Lung (tissue), 11 donors: ENCODE measurements at regions not wholly inside any gene's neighbourhood (a gene's known extent, or its start where the extent isn't known, plus 50 kb on each side); places are given as distances from the start of the nearest gene placed in this dataset.
A peak's percentile ranks its signal among the peaks of the same experiment; 100 is the strongest.

Experiments used
- ATAC-seq: fragments of 200-7000 bp; cut with Tn5 transposase; one replicate; pipeline ENCODE4 v1.9.1; 2020; ENCODE audit warnings: moderate number of reproducible peaks; ENCODE audit not compliant: insufficient read depth, low FRiP score
- DNase-seq, 3 donors: peaks; one replicate each; pipeline ENCODE4 v3.0.0-alpha.2; 2013 to 2017
- H3K27ac ChIP-seq, 2 donors: one replicate each; pipeline ENCODE4 v1.5.1; 2013; ENCODE audit warnings: mild to moderate bottlenecking in 2 of 2, moderate library complexity in 2 of 2, control low read depth in 1 of 2, inconsistent platforms in 1 of 2, low read depth in 1 of 2, low read length in 1 of 2
- H3K27me3 ChIP-seq, 3 donors: one replicate each; pipeline ENCODE4 v1.5.1; 2013; ENCODE audit warnings: low read length in 2 of 3; ENCODE audit not compliant: control insufficient read depth in 3 of 3, insufficient read depth in 3 of 3
- H3K36me3 ChIP-seq, 4 donors: one replicate each; pipeline ENCODE4 v1.5.1; 2013; ENCODE audit warnings: low read length in 4 of 4, mild to moderate bottlenecking in 1 of 4, moderate library complexity in 1 of 4; ENCODE audit not compliant: control insufficient read depth in 4 of 4, insufficient read depth in 4 of 4
- H3K4me1 ChIP-seq, 5 donors: one replicate each; pipeline ENCODE4 v1.5.1; 2013; ENCODE audit warnings: low read length in 5 of 5, mild to moderate bottlenecking in 2 of 5, moderate library complexity in 1 of 5; ENCODE audit not compliant: control insufficient read depth in 5 of 5, insufficient read depth in 5 of 5
- H3K4me3 ChIP-seq: one replicate; pipeline ENCODE4 v1.5.1; 2013; ENCODE audit warnings: mild to moderate bottlenecking, control low read depth, moderate library complexity
- H3K9ac ChIP-seq, 2 donors: one replicate each; pipeline ENCODE4 v1.5.1; 2013; ENCODE audit warnings: low read length in 2 of 2, control low read depth in 1 of 2; ENCODE audit not compliant: insufficient read depth in 1 of 2
- H3K9me3 ChIP-seq, 4 donors: one replicate each; pipeline ENCODE4 v1.5.1; 2013; ENCODE audit warnings: low read length in 3 of 4, mild to moderate bottlenecking in 1 of 4, moderate library complexity in 1 of 4; ENCODE audit not compliant: control insufficient read depth in 4 of 4, insufficient read depth in 3 of 4
- CTCF ChIP-seq: IDR thresholded peaks from 2 replicates; pipeline ENCODE4 v1.5.1; 2012; ENCODE audit warnings: mild to moderate bottlenecking; ENCODE audit errors: control extremely low read depth, extremely low read depth
- WGBS, 2 donors: extraction: QIAGEN DNeasy Blood & Tissue Kit; methylation state at CpG; one replicate each; pipeline ENCODE4 v1.1.7; 2013; 5-methylcytosine and 5-hydroxymethylcytosine counted together
- donor health status: control.
- donor health status: control.
- donor health status: Bipolar disorder and iron deficiency.
- donor health status: healthy.
- donor health status: DM: yes; HTN: yes; CAD: no.

- Histone ChIP-seq H3K9ac (no peak overlapping the region), H3K27ac (no peak overlapping the region), H3K36me3 (no peaks in the 10 kb centered on the region), H3K9me3 (no peaks in the 10 kb centered on the region), H3K4me3 (no peak overlapping the region), H3K27me3 (no peaks in the 10 kb centered on the region), H3K4me1 (peaks cover 0 to 40% (median 0%) of the 10 kb centered on the region in 5 donors)
- DNase-seq (peak in 2 of 3 donors; percentile 71 to 85), ATAC-seq (no peak)
- TF ChIP-seq CTCF: no peak
Observed at GRCh38 chr6:140988780-140989179, 1143.9 kb upstream of the GJE1 start.

GRCh38 chr6:140987364-140988155, 1145.2 kb upstream of the GJE1 start:
- TF ChIP-seq CTCF: no peak
- H3K9ac ChIP-seq: no peak overlapping the region
- H3K27me3 ChIP-seq: no peaks in the 10 kb centered on the region
- H3K4me3 ChIP-seq: no peak overlapping the region
- no peak overlapping the region for H3K27ac ChIP-seq
- peak; percentile 13 to 71 (median 41) for DNase-seq
- H3K9me3 ChIP-seq: no peaks in the 10 kb centered on the region
- H3K36me3 ChIP-seq: no peaks in the 10 kb centered on the region
- peaks cover 0 to 40% (median 0%) of the 10 kb centered on the region in 5 donors for H3K4me1 ChIP-seq
- no peak for ATAC-seq
- 74% methylated on average over 2 of the region's 2 CpGs for WGBS, 2 donors

- H3K27me3 ChIP-seq: no peaks in the 10 kb centered on the region
- no peak overlapping the region for H3K27ac ChIP-seq
- TF ChIP-seq CTCF: no peak
- 56 to 78% methylated on average over 2 of the region's 2 CpGs for WGBS, 2 donors
- no peaks in the 10 kb centered on the region for H3K9me3 ChIP-seq
- no peaks in the 10 kb centered on the region for H3K36me3 ChIP-seq
- H3K4me3 ChIP-seq: no peak overlapping the region
- ATAC-seq (no peak), DNase-seq (peak in 2 of 3 donors; percentile 86 to 87)
- H3K4me1 ChIP-seq: peaks cover 0 to 40% (median 0%) of the 10 kb centered on the region in 5 donors
- no peak overlapping the region for H3K9ac ChIP-seq
Observed at GRCh38 chr6:140985679-140986275, 1146.9 kb upstream of the GJE1 start.
